CD14-positive monocyte (primary cell): ENCODE measurements at regions not wholly inside any gene's neighbourhood (a gene's known extent, or its start where the extent isn't known, plus 50 kb on each side); places are given as distances from the start of the nearest gene placed in this dataset.

ENCODE experiments used
- DNase-seq, 3 donors: peaks; one replicate each; pipeline ENCODE4 v3.0.0-alpha.2; 2011 to 2022
- H2AFZ ChIP-seq: 2 replicates; pipeline ENCODE4 v1.6.0; 2012; ENCODE audit warnings: mild to moderate bottlenecking, low read depth, low read length, inconsistent platforms; ENCODE audit not compliant: insufficient read depth, poor library complexity, severe bottlenecking
- H3K27ac ChIP-seq, 2 donors: 1 replicate in 1 of 2; 2 replicates in 1 of 2; pipeline ENCODE4 v1.5.1; 2012 to 2013; ENCODE audit warnings: low read length in 2 of 2, control low read depth in 1 of 2, inconsistent platforms in 1 of 2, low read depth in 1 of 2, mild to moderate bottlenecking in 1 of 2
- H3K27me3 ChIP-seq, 2 donors: one replicate each; pipeline versions ENCODE4 v1.6.0 to v1.6.1; 2011 to 2013; ENCODE audit warnings: low read length in 2 of 2; ENCODE audit not compliant: control insufficient read depth in 2 of 2, insufficient read depth in 2 of 2
- H3K36me3 ChIP-seq, 2 donors: replicated peaks in 1 of 2; 1 replicate in 1 of 2; 2 replicates in 1 of 2; pipeline versions ENCODE4 v1.5.1 to v1.6.1; 2012 to 2013; ENCODE audit warnings: low read length in 2 of 2, control low read depth in 1 of 2, inconsistent platforms in 1 of 2, mild to moderate bottlenecking in 1 of 2; ENCODE audit not compliant: insufficient read depth in 2 of 2, control insufficient read depth in 1 of 2
- H3K4me1 ChIP-seq, 2 donors: 1 replicate in 1 of 2; 2 replicates in 1 of 2; pipeline versions ENCODE4 v1.5.1 to v1.6.1; 2012 to 2013; ENCODE audit warnings: low read length in 2 of 2, control low read depth in 1 of 2, inconsistent platforms in 1 of 2, mild to moderate bottlenecking in 1 of 2, moderate library complexity in 1 of 2; ENCODE audit not compliant: insufficient read depth in 2 of 2, control insufficient read depth in 1 of 2
- H3K4me2 ChIP-seq: replicated peaks from 2 replicates; pipeline ENCODE3; 2012; ENCODE audit warnings: low read length, moderate library complexity, mild to moderate bottlenecking; ENCODE audit not compliant: poor library complexity, severe bottlenecking; ENCODE audit errors: extremely low read depth
- H3K4me3 ChIP-seq, 3 experiments: fragments of 200-600 bp in 1 of 3; sonication (generic) in 1 of 3; replicated peaks in 1 of 3; 1 replicate in 2 of 3; 2 replicates in 1 of 3; pipeline ENCODE4 v1.5.1; 2011 to 2013; ENCODE audit warnings: low read length in 3 of 3, mild to moderate bottlenecking in 3 of 3, control low read depth in 2 of 3, low read depth in 2 of 3, inconsistent platforms in 1 of 3, moderate library complexity in 1 of 3
- H3K79me2 ChIP-seq: 2 replicates; pipeline ENCODE4 v1.6.0; 2012; ENCODE audit warnings: mild to moderate bottlenecking, control low read depth, inconsistent platforms, low read length, moderate library complexity; ENCODE audit not compliant: insufficient read depth
- H3K9ac ChIP-seq: 2 replicates; pipeline ENCODE4 v1.6.0; 2017; ENCODE audit warnings: low read length, mild to moderate bottlenecking; ENCODE audit not compliant: insufficient read depth, poor library complexity, severe bottlenecking
- H3K9me3 ChIP-seq, 2 donors: replicated peaks in 1 of 2; 1 replicate in 1 of 2; 2 replicates in 1 of 2; pipeline versions ENCODE4 v1.5.1 to v1.6.1; 2012 to 2013; ENCODE audit warnings: low read length in 2 of 2, control low read depth in 1 of 2; ENCODE audit not compliant: control insufficient read depth in 1 of 2, insufficient read depth in 1 of 2
- H4K20me1 ChIP-seq: 2 replicates; pipeline ENCODE4 v1.6.0; 2012; ENCODE audit warnings: mild to moderate bottlenecking, low read length, control low read depth, moderate library complexity; ENCODE audit not compliant: insufficient read depth
- H3K27ac Mint-ChIP-seq, 7 donors: one replicate each; pipeline ENCODE4 v1.8.0; 2020; ENCODE audit warnings: mild to moderate bottlenecking in 7 of 7, mixed read lengths in 7 of 7, moderate library complexity in 6 of 7, inconsistent platforms in 2 of 7
- H3K27me3 Mint-ChIP-seq, 3 donors: one replicate each; pipeline ENCODE4 v1.8.0; 2021 to 2022; ENCODE audit warnings: low read depth in 3 of 3, mild to moderate bottlenecking in 3 of 3, mixed read lengths in 3 of 3, moderate library complexity in 3 of 3, inconsistent platforms in 1 of 3
- H3K36me3 Mint-ChIP-seq, 2 donors: one replicate each; pipeline ENCODE4 v1.8.0; 2020; ENCODE audit warnings: mixed read lengths in 2 of 2, inconsistent platforms in 1 of 2, mild to moderate bottlenecking in 1 of 2
- H3K4me1 Mint-ChIP-seq: one replicate; pipeline ENCODE4 v1.8.0; 2020; ENCODE audit warnings: mild to moderate bottlenecking, mixed read lengths
- H3K4me3 Mint-ChIP-seq, 2 donors: one replicate each; pipeline ENCODE4 v1.8.0; 2020; ENCODE audit warnings: mild to moderate bottlenecking in 2 of 2, mixed read lengths in 2 of 2, moderate library complexity in 1 of 2
- H3K9me3 Mint-ChIP-seq, 7 donors: one replicate each; pipeline ENCODE4 v1.8.0; 2020 to 2022; ENCODE audit warnings: mixed read lengths in 7 of 7, mild to moderate bottlenecking in 6 of 7, moderate library complexity in 6 of 7, inconsistent platforms in 2 of 7
- CTCF ChIP-seq: fragments of 200-600 bp; IDR thresholded peaks from one replicate; pipeline ENCODE4 v1.8.0; 2022; ENCODE audit warnings: antibody characterized with exemption, mild to moderate bottlenecking
- WGBS: methylation state at CpG from one replicate; pipeline ENCODE4 v1.1.5; 2013; ENCODE audit warnings: missing lambda C conversion rate; ENCODE audit not compliant: insufficient coverage; 5-methylcytosine and 5-hydroxymethylcytosine counted together
- intact Hi-C, 2 donors: fragments of 100-400 bp; cut with micrococcal nuclease; formaldehyde crosslinking; loops; one replicate each; pipeline versions ENCODE4 v1.15.0 to v1.15.1; 2023

DNA sequence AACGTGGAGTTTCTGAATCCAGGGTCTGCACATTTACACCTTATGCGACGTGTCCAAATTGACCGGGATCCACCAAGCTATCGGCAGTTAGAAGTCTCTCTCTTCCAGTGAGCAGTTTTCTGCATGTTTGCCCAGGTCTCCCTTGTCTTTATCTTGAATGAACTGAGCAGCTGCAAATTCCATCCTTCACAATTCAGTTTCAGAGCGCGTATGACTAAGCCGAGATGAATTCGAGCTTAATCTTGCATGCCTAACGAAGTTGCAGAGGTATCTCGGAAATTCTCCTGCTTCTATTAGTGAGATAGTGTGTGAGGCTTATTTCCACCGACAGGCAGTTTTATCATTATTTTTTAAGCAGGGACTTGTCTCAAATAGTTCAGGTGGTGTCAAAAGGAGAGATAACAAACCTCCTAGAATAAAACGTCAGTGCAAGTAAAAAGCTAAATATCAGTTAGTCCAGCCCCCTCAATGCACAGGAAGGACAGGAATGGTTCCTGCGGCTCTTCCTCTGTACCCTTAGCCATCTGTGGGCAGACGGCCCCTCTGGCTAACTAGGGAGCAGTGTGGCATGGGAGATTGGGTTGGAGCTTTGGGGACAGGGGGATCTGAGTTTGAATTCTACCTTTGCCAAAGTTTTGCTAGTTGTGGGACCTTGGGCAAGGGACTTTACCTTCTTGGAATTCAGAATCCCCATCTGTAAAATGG lies 93.0 kb upstream of the GPR139 start:
- no peaks in the 10 kb centered on the region for H4K20me1 ChIP-seq
- intact Hi-C loops, result no loop called here

GRCh38 chr16:20153444-20153843 lies 79.8 kb upstream of the GPR139 start:
- no CpG with 5 or more reads among the region's 1 CpG for WGBS

More for the DNA sequence above, 93.0 kb upstream of the GPR139 start:
- TF ChIP-seq CTCF, result no peak
- no peak for DNase-seq
- Histone ChIP-seq H3K9ac (no peak overlapping the region), H3K36me3 (no peaks in the 10 kb centered on the region), H3K27ac (no peak overlapping the region), H3K27me3 (no peaks in the 10 kb centered on the region), H3K4me2 (no peak overlapping the region), H3K4me3 (no peak overlapping the region), H3K4me1 (no peaks in the 10 kb centered on the region), H3K79me2 (no peaks in the 10 kb centered on the region), H2AFZ (no peak overlapping the region), H3K9me3 (no peaks in the 10 kb centered on the region)
- Mint-ChIP-seq H3K4me1 (no peaks in the 10 kb centered on the region), H3K27ac (no peak overlapping the region), H3K27me3 (peaks cover 1 to 7% (median 3%) of the 10 kb centered on the region in 3 donors), H3K9me3 (peaks cover 0 to 12% (median 0%) of the 10 kb centered on the region in 7 donors), H3K4me3 (no peak overlapping the region), H3K36me3 (no peaks in the 10 kb centered on the region)
- 83% methylated on average over 11 of the region's 15 CpGs for WGBS

More at GRCh38 chr16:20153444-20153843, 79.8 kb upstream of the GPR139 start:
- Histone ChIP-seq H3K36me3 (no peaks in the 10 kb centered on the region), H2AFZ (no peak overlapping the region), H3K9me3 (peaks cover 10 to 19% of the 10 kb centered on the region in 2 donors), H3K4me2 (no peak overlapping the region), H4K20me1 (no peaks in the 10 kb centered on the region), H3K4me1 (no peaks in the 10 kb centered on the region), H3K4me3 (no peak overlapping the region), H3K27ac (no peak overlapping the region), H3K27me3 (no peaks in the 10 kb centered on the region), H3K79me2 (no peaks in the 10 kb centered on the region), H3K9ac (no peak overlapping the region)
- Mint-ChIP-seq H3K4me1 (no peaks in the 10 kb centered on the region), H3K27ac (no peak overlapping the region), H3K4me3 (no peak overlapping the region), H3K27me3 (peaks cover 0 to 2% (median 0%) of the 10 kb centered on the region in 3 donors), H3K9me3 (peaks cover 0 to 14% (median 7%) of the 10 kb centered on the region in 7 donors), H3K36me3 (no peaks in the 10 kb centered on the region)
- no peak for TF ChIP-seq CTCF
- intact Hi-C loops, result no loop called here
- DNase-seq, result no peak
